MM.1S (cell line): ENCODE measurements at regions not wholly inside any gene's neighbourhood (a gene's known extent, or its start where the extent isn't known, plus 50 kb on each side); places are given as distances from the start of the nearest gene placed in this dataset.

Experiments used
- DNase-seq: peaks from one replicate; pipeline ENCODE4 v3.0.0-alpha.2; 2015
- H2AFZ ChIP-seq: fragments of 300-600 bp; sonication (generic); 2 replicates; pipeline ENCODE4 v1.6.0; 2016; ENCODE audit warnings: antibody characterized with exemption, low read length
- H3F3A ChIP-seq: fragments of 300-600 bp; sonication (generic); 2 replicates; pipeline ENCODE4 v1.6.1; 2016; ENCODE audit warnings: mild to moderate bottlenecking, antibody characterized with exemption, low read length, moderate library complexity, mixed read lengths; ENCODE audit not compliant: insufficient read depth
- H3K27ac ChIP-seq: fragments of 300-600 bp; sonication (generic); 2 replicates; pipeline ENCODE4 v1.5.1; 2016; ENCODE audit warnings: mild to moderate bottlenecking, low read length
- H3K27me3 ChIP-seq: fragments of 300-600 bp; sonication (generic); replicated peaks from 2 replicates; pipeline ENCODE4 v1.6.0; 2016; ENCODE audit warnings: low read length; ENCODE audit not compliant: insufficient read depth
- H3K36me3 ChIP-seq: fragments of 300-600 bp; sonication (generic); replicated peaks from 2 replicates; pipeline ENCODE4 v1.6.1; 2016; ENCODE audit warnings: mild to moderate bottlenecking, low read length, mixed read lengths; ENCODE audit not compliant: insufficient read depth
- H3K4me1 ChIP-seq: fragments of 300-600 bp; sonication (generic); 2 replicates; pipeline ENCODE4 v1.6.1; 2016; ENCODE audit warnings: low read length, mixed read lengths
- H3K4me2 ChIP-seq: fragments of 300-600 bp; sonication (generic); 2 replicates; pipeline ENCODE4 v1.6.0; 2016; ENCODE audit warnings: low read depth, low read length
- H3K4me3 ChIP-seq: fragments of 300-600 bp; sonication (generic); 2 replicates; pipeline ENCODE4 v1.5.1; 2016; ENCODE audit warnings: low read length, mixed read lengths
- H3K79me2 ChIP-seq: fragments of 300-600 bp; sonication (generic); 2 replicates; pipeline ENCODE4 v1.6.1; 2016; ENCODE audit warnings: mixed run types, low read length, mixed read lengths
- H3K9ac ChIP-seq: fragments of 300-600 bp; sonication (generic); 2 replicates; pipeline ENCODE4 v1.6.1; 2016; ENCODE audit warnings: low read length, mixed read lengths
- H3K9me2 ChIP-seq: fragments of 300-600 bp; sonication (generic); replicated peaks from 2 replicates; pipeline ENCODE4 v1.6.1; 2016; ENCODE audit warnings: mild to moderate bottlenecking, low read length, mixed read lengths; ENCODE audit not compliant: insufficient read depth
- H3K9me3 ChIP-seq: fragments of 300-600 bp; sonication (generic); replicated peaks from 2 replicates; pipeline ENCODE4 v1.6.1; 2016; ENCODE audit warnings: mild to moderate bottlenecking, low read length, mixed read lengths; ENCODE audit not compliant: insufficient read depth
- H4K20me1 ChIP-seq: fragments of 300-600 bp; sonication (generic); 2 replicates; pipeline ENCODE4 v1.6.1; 2016; ENCODE audit warnings: mild to moderate bottlenecking, low read length, moderate library complexity, mixed read lengths; ENCODE audit not compliant: insufficient read depth
- CTCF ChIP-seq: fragments of 300-600 bp; sonication (generic); IDR thresholded peaks from 2 replicates; pipeline ENCODE4 v1.5.1; 2016; ENCODE audit warnings: antibody characterized with exemption, low read length, mixed read lengths
- EZH2 ChIP-seq: fragments of 300-600 bp; sonication (generic); optimal IDR thresholded peaks from 2 replicates; pipeline ENCODE3; 2017; ENCODE audit warnings: low read depth, mild to moderate bottlenecking, antibody characterized with exemption, low read length, mixed read lengths
- EZH2phosphoT487 ChIP-seq: fragments of 300-600 bp; sonication (generic); IDR thresholded peaks from 2 replicates; pipeline ENCODE4 v1.6.1; 2018; ENCODE audit warnings: antibody characterized with exemption, low read length

- H3K36me3 ChIP-seq = no peaks in the 10 kb centered on the region
- no peak overlapping the region for H2AFZ ChIP-seq
- no peak for DNase-seq
- H3K4me2 ChIP-seq = no peak overlapping the region
- H3F3A ChIP-seq = no peaks in the 10 kb centered on the region
- TF ChIP-seq CTCF (no peak), EZH2 (no peak), EZH2phosphoT487 (no peak)
- no peaks in the 10 kb centered on the region for H3K79me2 ChIP-seq
- no peaks in the 10 kb centered on the region for H3K9me2 ChIP-seq
- H3K9ac ChIP-seq = no peak overlapping the region
- no peaks in the 10 kb centered on the region for H3K27me3 ChIP-seq
- H3K4me1 ChIP-seq = no peaks in the 10 kb centered on the region
- H3K4me3 ChIP-seq = no peak overlapping the region
- H3K27ac ChIP-seq = no peak overlapping the region
- H4K20me1 ChIP-seq = no peaks in the 10 kb centered on the region
- H3K9me3 ChIP-seq = no peaks in the 10 kb centered on the region
Measured at GRCh38 chr12:9345171-9345570, 137.0 kb upstream of the PZP start.

GRCh38 chr12:9344541-9344940 lies 136.3 kb upstream of the PZP start:
- no peaks in the 10 kb centered on the region for H3K9me2 ChIP-seq
- H3K4me3 ChIP-seq = no peak overlapping the region
- no peaks in the 10 kb centered on the region for H3K79me2 ChIP-seq
- no peaks in the 10 kb centered on the region for H3K36me3 ChIP-seq
- no peaks in the 10 kb centered on the region for H3K27me3 ChIP-seq
- no peak for DNase-seq
- TF ChIP-seq EZH2 (no peak), EZH2phosphoT487 (no peak), CTCF (no peak)
- H3K9ac ChIP-seq = no peak overlapping the region
- H3K27ac ChIP-seq = no peak overlapping the region
- H4K20me1 ChIP-seq = no peaks in the 10 kb centered on the region
- no peaks in the 10 kb centered on the region for H3F3A ChIP-seq
- H2AFZ ChIP-seq = no peak overlapping the region
- H3K9me3 ChIP-seq = no peaks in the 10 kb centered on the region
- H3K4me1 ChIP-seq = no peaks in the 10 kb centered on the region
- no peak overlapping the region for H3K4me2 ChIP-seq

- Histone ChIP-seq H3K36me3 (no peaks in the 10 kb centered on the region), H3K4me3 (no peak overlapping the region), H2AFZ (no peak overlapping the region), H3K4me1 (no peaks in the 10 kb centered on the region), H3F3A (no peaks in the 10 kb centered on the region), H3K27me3 (no peaks in the 10 kb centered on the region), H3K79me2 (no peaks in the 10 kb centered on the region), H4K20me1 (no peaks in the 10 kb centered on the region), H3K9me2 (no peaks in the 10 kb centered on the region), H3K9ac (no peak overlapping the region), H3K4me2 (no peak overlapping the region), H3K27ac (no peak overlapping the region), H3K9me3 (no peaks in the 10 kb centered on the region)
- TF ChIP-seq EZH2phosphoT487 (no peak), CTCF (no peak), EZH2 (no peak)
- DNase-seq = no peak
Measured at GRCh38 chr12:9343731-9344130, 135.5 kb upstream of the PZP start.
